Stimulated activated CD8-positive, alpha-beta memory T cell treated with anti-CD3 and anti-CD28 coated beads, Interleukin-15, amount 100 ng/mL, for 48 hours (primary cell): ENCODE measurements at regions not wholly inside any gene's neighbourhood (a gene's known extent, or its start where the extent isn't known, plus 50 kb on each side); places are given as distances from the start of the nearest gene placed in this dataset.

Source experiments
- DNase-seq, 2 donors: peaks; one replicate each; pipeline ENCODE4 v3.0.0-alpha.2; 2020; ENCODE audit warnings: low read depth in 2 of 2

DNA sequence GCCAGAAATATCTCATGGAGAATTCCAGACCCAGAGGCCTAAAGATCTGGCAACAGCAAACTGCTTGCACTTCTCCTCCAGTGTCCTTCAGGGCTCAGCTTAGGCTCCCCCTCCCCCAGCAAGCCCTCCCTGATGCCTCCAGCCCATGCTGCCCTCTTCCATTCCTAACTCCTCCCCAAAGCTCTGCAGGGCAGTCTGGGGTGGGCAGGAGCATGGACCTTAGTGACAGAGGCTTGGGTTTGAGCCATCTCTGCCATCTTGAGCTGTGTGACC lies 436.8 kb downstream of the PTPRU start:
- no peak for DNase-seq

DNA sequence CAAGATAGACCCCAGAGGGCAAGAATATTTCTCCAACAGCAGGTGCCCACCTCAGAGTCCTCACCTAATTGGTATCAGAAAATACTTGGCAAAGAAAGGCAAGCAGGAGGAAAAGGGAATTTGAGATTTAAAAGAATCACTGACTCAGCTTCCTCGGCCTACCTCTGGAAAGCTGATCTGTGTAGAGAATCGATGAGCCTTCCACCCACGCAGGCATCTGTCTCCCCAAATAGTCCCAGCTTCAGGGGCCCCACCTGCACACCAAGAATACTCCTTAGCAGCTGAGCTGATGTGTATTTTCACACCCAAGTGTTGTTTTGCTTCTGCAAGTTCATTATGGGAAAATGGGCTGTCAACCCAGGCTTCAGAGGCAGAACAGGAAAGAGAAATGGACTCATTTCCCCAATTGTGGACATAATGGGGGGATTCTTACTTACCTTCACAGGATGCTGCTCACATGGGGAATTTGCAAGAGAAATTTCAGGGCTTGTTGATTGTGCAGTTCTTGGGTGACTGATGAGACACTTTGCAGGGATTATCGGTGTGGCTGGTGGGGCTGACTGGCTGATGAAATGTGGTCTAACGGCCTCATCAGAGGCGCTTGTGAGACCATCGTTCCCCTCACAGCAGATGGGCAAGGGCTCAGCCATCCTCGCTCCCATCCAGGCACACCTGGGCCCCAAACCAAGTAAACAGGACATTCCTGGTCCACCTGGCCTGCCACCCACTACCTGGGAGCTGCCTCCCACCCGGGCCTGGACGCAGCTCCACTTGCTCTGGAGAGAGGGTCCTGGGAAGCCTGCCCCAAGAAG lies 436.3 kb downstream of the PTPRU start:
- DNase-seq = no peak

DNA sequence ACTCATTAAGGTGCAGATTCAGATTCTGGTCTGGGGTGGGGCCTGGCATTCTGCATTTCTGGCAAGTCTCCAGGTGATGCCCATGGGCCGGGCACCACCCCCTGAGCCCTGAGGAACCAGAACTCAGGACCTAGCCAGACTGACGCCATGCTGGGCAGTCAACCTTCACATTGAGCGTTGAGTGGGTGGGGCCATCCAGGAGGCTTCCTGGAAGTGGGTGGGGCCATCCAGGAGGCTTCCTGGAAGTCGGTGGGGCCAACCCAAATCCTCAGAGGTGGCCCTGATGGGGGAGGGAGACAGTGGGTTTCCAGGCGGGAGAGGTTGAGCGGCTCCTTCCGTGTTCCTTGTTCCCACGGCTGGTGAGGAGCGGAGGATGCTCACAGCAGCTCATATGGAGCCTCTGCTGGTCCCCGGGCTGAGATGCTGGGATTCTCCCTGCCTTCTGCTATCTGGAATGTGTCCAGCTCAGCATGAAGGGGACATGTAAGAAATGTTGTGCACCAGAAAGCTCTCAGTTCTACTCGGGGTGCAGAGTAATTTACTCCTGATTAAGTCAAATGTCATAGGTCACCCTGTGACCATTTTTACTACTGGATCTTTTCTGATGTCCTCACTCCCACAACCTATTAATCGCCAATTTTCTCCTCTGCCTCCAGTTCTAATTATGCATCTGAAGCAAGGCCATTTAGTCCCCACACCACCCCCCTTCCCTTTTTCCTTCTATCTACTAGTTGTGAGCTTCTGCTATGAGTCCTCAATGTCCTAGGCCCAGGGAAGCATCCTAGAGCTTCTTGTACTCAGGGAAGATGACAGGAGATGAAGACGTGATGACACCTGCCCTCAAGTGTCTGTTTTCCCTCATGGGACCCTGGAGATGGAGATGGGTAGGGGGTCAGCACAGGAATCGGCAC lies 435.4 kb downstream of the PTPRU start:
- DNase-seq = no peak

DNA sequence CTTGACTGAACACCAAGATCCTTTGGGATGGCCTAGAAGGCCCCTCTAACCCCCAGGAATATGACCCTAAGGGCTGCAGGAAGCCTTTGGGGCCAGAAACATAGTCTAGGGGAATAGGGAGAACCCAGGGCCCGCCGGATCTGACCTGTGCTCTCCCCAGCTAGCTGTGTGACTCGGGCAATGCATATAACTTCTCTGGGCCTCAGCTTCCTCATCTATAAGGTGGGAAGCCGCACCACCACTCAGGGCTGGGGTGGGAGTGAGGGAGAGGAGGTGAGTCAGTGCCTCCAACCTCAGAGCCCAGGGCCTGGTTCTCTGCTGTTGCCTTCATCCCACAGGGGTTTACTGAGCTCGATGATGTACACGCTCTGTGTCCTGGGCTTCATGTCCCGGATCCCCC lies 434.4 kb downstream of the PTPRU start:
- DNase-seq = no peak

- DNase-seq = no peak
These were observed 433.6 kb downstream of the PTPRU start for GRCh38 chr1:29669912-29670311.

DNA sequence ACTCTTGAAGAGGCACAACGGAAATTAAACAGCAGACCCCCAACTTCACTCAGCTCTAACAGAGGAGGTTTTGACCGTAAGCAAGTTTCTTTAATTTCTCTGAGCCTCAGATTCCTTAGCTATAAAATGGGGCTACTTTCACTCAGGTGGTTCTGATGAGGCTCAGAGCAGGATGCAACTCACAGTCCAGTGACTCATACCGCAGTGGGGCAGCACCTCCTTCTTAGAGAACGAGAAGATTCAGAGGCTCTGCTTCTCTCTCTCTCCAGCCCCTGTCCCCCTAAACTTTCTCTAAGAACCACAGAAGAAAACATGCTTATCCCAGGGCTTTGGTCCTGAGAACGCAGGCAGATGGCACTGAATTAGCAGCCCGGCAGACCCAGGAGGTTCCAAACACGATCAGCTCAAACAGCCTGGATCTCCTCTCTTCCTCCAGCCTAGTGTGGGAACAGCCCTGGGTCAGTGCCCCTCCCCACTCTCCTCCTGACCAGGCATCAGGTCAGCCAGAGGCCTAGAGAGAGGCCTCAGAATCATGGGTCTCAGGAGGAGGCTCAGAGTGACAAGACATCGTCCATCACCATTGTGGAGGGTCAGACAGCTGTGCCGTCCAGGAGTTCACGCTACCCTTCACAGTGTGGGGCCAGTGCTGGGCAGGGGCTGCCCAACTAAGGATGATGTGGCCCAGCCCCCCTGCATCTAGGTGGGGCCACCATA lies 433.0 kb downstream of the PTPRU start:
- no peak for DNase-seq

DNA sequence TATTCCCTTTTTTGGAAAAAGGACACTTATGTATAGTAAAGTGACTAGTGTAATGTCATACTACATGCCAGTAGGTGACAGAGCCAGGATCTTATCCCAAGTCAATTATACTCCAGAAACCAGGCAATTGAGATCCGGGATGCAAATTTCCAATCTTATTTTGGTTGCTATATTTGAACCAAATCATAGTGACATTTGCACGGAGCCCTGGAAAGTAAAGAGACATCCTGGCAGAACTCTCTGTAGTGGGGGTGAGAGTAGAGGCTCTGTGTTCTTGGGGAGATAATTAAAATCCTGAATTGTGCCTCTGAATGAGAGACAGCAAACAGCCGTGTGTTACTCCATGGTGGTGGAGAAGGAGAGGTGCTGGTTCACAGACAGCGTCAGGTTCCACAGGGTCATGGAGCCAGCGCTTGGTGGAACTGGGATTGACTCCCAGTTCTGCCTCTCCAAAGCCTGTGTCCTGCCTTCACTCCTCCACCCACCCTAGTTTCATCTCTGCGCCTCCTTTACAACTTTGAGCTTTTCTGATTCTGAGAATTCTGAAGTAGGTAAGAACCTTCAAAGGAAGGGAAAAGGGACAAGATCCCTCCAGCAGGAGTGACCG lies 432.3 kb downstream of the PTPRU start:
- no peak for DNase-seq

GRCh38 chr1:29667951-29668350 lies 431.6 kb downstream of the PTPRU start:
- no peak for DNase-seq

GRCh38 chr1:29664711-29665110 lies 428.4 kb downstream of the PTPRU start:
- no peak for DNase-seq

GRCh38 chr1:29658688-29659087 lies 422.4 kb downstream of the PTPRU start:
- no peak for DNase-seq

DNA sequence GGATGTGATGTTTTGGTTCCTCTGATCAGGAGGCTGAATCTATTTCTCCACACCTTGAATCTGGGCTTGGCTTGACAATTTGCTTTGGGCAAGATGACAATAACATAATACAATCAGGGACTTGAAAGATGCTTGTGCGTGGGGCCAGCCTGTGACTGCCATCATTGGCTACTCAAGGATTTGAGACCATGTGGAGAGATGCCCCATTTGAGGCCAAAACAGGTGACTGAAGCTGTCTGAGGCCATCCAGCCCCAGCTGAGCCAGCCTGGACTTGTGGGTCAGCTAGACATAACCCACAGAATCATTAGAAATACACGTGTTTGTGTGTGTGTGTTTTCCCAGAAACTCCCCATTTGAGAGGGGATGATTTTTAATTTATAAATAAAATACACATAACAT lies 421.5 kb downstream of the PTPRU start:
- DNase-seq = no peak

- DNase-seq = no peak
These were observed 419.9 kb downstream of the PTPRU start for GRCh38 chr1:29655945-29656850.

DNA sequence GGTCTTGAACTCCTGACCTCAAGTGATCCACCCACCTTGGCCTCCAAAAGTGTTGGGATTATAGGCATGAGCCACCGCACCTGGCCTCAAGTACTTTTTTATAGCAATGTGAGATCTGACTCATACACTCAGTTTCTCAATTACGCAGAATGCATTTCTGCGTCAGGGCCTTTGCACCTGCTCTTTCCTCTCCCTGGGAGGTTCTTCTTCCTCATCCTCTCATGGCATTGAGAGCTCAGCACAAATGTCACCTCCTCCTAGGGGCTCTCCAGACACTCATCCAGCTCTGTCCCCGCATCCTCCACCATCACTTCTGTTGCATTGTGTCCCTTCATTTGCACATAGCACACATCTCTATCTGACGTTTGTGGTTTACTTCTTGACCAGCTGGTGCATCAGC lies 418.8 kb downstream of the PTPRU start:
- no peak for DNase-seq

DNA sequence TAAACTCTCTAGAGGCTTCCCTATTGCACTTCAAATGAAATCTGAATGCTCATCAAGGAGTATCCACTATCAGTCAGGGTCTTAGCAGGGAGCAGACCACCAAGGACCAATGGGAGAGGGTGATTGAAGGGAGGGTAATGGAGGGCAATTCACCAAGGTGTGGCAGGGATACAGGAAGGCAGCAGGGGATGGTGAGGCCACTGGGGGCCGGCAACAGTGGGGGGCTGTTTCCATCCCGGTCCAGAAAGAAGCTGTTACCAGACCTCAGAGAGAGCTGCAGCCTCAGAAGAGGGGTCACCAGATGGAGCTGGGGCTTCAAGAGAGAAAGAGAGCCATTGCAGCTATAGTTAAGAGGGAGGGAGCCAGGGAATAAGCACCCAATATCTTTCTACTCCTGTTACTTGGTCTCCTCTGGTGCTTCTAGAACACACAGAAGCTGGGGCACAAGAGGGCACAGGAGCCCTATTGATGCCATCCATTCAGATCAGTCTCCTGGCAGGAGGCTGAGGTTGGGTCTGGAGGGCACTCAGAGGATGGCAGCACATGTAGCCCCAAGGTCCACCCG lies 417.6 kb downstream of the PTPRU start:
- no peak for DNase-seq

DNA sequence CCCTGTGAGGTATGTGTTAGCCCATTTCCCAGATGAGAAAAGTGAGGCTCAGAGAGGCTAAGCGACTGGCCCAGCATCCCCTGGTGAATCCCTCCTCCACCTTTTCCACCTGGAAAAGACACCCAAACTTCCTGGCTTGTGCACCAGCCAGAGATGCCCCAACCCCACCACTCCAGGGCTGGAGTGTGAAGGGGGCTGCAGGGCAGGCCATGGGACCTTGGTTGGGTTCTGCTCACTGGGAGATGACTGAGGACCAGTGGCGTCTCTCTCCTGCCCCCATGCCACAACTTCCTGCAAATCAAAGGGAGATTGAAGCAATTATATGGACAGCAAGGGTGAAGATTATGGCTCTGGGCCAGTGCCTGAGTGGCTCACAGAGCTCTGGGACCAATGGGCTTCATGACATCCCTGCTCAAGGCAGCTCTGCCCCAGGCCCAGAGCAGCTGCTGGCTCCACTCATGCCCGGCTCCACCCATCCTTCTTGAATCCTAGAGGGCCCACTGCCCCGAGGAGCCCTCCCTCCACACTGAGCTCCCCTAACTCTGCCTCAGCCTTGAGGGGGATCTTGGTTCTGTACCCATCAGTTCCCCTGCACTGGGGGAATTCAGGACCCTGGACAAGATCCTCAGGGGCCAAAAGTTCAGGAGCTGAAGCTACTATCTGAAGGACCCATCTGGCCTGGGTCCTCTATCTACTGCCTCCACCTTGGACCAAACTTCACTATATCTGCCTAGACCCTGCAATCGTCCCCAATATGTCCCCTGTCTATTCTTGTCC lies 416.9 kb downstream of the PTPRU start:
- DNase-seq = no peak

DNA sequence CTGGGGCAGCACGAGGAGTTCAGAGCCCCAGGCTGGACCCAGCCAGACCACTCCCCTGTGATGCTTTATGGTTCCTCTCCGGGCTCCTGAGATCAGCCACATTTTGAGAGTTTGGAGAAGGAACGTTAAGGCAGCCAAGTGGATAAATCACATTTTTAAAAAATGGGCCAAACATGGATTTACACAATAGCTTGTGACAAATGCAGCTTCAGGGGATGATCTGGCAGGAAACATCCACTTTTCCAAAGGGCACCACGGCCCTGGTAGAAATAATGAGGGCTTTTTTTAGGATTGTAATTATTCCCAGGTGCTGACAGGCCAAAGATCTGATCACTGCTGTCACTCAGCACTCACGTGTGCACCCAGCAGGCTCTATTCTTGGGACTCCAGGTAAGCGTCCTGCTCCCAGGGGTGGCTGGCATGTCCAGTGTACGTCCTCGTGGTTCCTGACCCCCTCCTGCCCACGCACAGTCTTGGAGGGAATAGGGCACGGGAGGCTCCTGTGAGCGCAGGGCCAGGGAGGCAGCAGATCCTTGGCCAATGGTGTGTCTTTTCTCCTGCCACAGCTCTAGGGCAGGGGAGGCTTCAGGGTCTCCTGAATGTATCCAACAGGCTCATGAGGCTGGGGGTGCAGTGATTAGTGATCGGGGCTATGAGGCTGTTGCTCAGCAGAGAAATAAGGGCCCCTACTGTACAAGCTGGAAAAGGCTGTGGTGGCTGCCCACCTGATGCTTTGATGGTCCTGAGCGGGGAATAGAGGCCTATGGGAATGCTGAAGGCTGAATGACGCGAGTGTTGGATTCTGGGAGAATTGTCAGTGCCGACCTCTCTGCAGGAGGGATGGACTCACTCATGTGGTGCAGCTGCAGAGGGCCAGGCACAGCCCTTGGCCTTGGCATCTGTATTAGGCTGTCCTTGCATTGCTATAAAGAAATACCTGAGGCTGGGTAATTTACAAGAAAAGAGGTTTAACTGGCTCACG lies 415.7 kb downstream of the PTPRU start:
- DNase-seq = no peak

DNA sequence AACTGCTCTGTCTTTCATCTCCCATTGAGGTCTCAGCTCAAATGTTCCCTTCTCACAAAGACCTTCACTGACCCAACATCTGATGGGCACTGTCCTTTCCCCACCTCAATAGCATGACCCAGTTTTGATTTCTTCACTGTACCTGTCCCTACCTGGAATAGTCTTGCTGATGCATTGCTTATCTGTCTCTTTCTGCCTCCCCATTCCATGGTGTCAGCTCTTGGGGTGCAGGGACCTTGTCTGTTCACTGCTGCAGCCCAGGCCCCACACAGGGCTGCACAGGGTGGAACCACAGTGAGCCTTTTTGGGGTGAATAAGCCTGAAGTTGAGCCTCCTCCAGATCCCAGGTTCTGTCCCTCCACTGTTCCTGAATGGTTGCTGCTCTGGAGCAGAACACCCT lies 414.9 kb downstream of the PTPRU start:
- no peak for DNase-seq

DNA sequence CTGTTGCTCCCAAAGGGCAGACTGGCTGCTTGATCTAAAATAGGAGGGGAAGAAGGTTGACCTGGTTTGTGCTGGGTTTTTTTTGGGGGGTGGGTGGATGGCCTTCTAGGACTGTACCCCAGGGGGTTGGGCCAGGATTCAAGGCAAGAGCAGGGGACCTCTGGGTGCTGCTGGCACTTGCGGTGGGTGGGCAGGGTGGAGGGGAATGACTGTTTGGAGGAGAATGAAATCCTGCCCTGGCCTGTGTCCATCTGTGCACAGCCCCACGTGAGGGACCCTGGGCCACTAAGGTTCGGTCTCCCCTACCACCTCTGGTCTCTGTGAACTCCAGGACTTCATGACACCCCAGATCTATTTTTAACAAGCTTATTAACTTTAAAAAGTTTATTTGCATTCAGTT lies 414.2 kb downstream of the PTPRU start:
- no peak for DNase-seq

DNA sequence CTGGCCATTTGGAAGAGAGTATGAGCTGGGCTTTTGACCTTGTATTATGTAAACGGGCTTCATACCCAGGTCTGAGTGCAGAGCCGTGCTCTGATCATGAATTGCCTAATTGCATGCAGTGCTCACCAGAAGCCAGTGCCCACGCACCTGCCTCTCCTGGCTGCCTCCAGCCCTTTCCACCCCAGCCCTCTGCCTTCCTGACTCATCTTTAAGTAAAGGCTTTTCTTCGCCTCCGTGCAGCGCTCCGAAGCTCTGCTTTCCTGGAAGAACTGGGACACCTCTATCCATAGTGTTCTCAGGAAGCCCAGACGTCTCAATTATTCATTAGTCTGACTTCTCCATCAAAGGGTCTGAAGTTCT lies 413.7 kb downstream of the PTPRU start:
- no peak for DNase-seq
